GM12891 (cell line): ENCODE measurements at regions not wholly inside any gene's neighbourhood (a gene's known extent, or its start where the extent isn't known, plus 50 kb on each side); places are given as distances from the start of the nearest gene placed in this dataset.

Experiments used
- DNase-seq: peaks from one replicate; pipeline ENCODE4 v3.0.0; 2011; ENCODE audit warnings: low spot score; ENCODE audit not compliant: insufficient read length
- FAIRE-seq: peaks from 2 replicates; lab custom pipeline; 2011; peaks lifted over from hg19 to GRCh38; lab: Jason Lieb, UNC
- PAX5 ChIP-seq: IDR thresholded peaks from 2 replicates; pipeline ENCODE4 v1.6.1; 2011; ENCODE audit warnings: low read length, moderate library complexity, mild to moderate bottlenecking; ENCODE audit not compliant: insufficient read depth, severe bottlenecking
- POLR2A ChIP-seq: IDR thresholded peaks from 2 replicates; pipeline ENCODE4 v1.6.1; 2011; ENCODE audit warnings: low read depth, low read length, control low read depth
- POLR2AphosphoS5 ChIP-seq: IDR thresholded peaks from 2 replicates; pipeline ENCODE4 v1.6.1; 2011; ENCODE audit warnings: low read depth, low read length, control low read depth
- POU2F2 ChIP-seq: IDR thresholded peaks from 2 replicates; pipeline ENCODE4 v1.6.1; 2011; ENCODE audit warnings: low read depth, mild to moderate bottlenecking, control low read depth, low read length, moderate library complexity
- SPI1 ChIP-seq: IDR thresholded peaks from 2 replicates; pipeline ENCODE4 v1.6.1; 2011; ENCODE audit warnings: low read depth, low read length, control low read depth
- TAF1 ChIP-seq: IDR thresholded peaks from 2 replicates; pipeline ENCODE4 v1.6.1; 2011; ENCODE audit warnings: low read depth, low read length, control low read depth

DNA sequence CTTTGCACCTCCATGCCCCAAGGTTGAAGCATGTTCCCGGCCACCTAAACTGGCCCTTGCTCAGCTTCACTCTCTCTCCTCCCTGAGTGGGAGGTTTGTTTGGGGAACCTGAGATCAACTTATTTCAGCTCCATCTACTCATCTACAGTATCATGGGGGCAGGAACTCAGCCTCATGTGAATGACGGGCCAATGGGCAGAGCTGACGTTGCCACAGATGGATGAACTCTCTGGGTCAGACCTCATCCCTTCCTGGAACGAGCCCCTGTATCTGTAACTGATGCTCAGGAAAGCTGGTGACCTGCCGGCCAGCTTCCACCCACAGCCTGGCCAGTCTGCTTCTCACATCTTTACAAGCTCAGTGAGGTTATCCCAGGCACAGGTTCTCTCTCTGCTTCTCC lies 369.6 kb downstream of the IRX2 start:
- DNase-seq (no peak), FAIRE-seq (no peak)
- no peak for TF ChIP-seq TAF1
- TF ChIP-seq POU2F2 = no peak
- no peak for TF ChIP-seq SPI1
- TF ChIP-seq PAX5 = no peak

DNA sequence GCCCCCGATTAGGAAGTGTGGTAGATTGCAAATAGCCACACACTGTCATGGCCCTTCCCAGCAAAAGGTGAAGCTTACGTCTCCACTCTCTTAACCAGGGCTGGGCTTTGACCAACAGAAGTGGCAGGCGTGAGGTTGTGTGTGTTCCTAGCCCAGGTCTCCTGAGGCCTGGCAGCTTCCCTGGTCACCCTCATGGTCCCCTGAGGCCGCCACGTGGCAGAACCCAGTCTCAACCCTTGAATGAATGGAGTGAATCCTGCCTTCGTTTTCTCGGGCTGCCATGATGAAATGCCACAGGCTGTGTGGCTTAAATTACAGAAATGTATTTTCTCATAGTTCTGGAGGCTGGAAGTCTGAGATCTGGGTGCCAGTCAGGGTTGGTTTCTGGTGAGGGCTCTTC lies 370.4 kb downstream of the IRX2 start:
- DNase-seq (no peak), FAIRE-seq (no peak)
- TF ChIP-seq POU2F2 = no peak

DNA sequence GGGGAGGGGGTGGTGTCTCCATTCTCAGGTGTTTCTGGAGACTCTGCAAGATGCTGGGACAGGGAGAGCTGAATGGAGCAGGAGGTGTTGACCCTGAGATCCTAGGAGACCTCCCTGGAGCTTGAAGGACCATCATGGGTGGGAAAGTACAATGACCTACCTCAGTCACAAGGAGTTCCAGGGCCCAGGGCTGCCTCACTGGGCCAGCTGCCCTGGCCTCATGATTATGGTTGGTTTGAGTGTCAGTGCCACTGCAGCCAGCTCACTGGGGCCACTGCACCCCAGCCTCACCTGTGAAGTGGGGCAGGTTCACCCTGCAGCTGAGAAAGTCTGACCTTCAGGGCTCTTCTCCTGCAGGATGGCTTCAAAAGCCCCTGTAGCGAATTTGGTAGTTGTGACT lies 372.5 kb downstream of the IRX2 start:
- TF ChIP-seq TAF1 (no peak), POU2F2 (no peak), SPI1 (no peak), POLR2AphosphoS5 (no peak), POLR2A (no peak), PAX5 (no peak)
- DNase-seq = no peak
- no peak for FAIRE-seq

DNA sequence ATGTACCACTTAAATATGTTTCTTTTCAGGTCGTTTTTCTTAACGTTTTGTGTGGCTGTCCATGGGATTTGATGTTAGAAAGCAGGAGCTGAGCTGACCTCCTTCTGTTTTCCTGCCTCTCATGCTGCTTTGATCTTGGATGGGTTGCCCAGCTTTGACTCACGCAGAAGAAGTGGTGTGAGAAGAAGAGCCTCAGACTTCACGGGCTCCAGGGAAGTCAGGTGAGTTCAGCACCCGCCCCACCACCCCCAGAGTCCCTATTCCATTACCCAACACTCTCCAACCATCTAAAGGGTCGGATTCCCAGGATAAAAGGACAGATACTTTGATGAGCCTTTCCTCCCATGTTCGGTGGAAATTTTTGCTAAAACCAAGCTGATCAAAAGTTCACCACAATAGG lies 373.4 kb downstream of the IRX2 start:
- FAIRE-seq = no peak
- TF ChIP-seq SPI1 (no peak), PAX5 (no peak), TAF1 (no peak), POLR2A (no peak), POLR2AphosphoS5 (no peak), POU2F2 (no peak)
- no peak for DNase-seq

DNA sequence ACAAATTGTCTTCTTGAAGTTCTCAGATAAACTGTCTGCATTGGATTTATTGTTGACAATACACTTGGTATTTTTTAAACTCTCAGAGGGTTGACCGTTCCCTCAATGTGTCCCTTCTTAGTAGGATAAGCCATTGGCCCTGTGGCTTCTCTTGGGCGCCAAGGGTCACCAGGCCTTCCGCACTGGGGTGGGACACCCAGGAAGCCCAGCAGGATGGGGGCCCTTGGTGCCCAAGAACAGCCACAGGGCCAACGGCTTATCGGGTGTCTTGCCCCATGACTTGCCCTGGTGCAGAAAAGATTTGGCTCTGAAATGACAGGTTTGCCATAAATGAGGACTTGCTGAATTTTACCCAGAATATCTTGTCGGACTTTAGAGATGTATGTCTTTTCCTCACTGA lies 375.0 kb downstream of the IRX2 start:
- no peak for TF ChIP-seq POLR2AphosphoS5
- TF ChIP-seq TAF1 = no peak
- no peak for TF ChIP-seq POU2F2
- no peak for TF ChIP-seq POLR2A
- TF ChIP-seq SPI1 = no peak
- no peak for TF ChIP-seq PAX5
- no peak for DNase-seq
- no peak for FAIRE-seq

DNA sequence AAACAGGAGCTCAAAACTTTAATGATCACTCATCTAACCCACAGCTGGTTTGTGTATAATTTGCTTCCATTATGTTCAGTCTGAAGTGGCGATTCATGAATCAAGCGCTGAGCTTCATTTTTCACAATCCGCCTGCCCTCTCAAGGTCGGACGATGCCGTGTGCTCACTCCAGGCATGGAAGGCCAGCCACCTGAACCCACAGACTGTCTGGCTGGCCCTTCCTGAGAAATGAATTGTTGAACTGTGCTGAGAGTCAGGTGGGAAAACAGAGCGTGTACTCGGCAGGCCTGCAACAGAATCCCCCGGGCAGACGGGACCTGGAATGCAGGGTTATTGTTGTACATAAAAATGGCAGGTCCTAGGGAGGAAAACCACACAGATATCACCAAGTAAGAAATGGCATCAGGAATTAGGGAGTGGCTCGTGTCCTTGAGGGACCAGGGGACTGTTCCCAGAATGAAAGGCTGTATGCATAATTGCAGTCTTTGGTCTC lies 375.7 kb downstream of the IRX2 start:
- no peak for TF ChIP-seq TAF1
- no peak for TF ChIP-seq SPI1
- no peak for TF ChIP-seq PAX5
- TF ChIP-seq POLR2AphosphoS5 = no peak
- no peak for TF ChIP-seq POLR2A
- no peak for TF ChIP-seq POU2F2
- DNase-seq = no peak
- no peak for FAIRE-seq

DNA sequence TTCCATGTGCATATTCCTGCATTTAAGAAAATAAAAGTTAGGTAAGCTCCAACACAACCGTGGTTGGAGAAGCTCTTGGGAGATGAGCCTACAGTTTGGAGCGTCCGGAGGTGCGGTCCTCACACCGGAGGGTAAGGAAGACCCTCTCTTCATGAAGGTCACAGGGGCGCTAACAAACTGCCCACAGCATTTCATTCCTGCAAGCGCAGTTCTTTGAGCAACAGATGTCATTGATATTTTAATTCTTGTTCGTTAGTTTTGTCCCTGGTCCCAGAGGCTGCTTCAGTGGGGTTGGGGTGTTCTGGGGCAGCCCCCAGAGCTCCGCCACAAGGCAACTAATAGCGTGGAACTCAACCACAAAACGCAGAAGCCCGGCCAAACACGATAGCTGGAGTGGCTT lies 376.2 kb downstream of the IRX2 start:
- no peak for DNase-seq
- no peak for TF ChIP-seq POU2F2
- no peak for TF ChIP-seq POLR2AphosphoS5
- no peak for TF ChIP-seq SPI1
- TF ChIP-seq TAF1 = no peak
- TF ChIP-seq POLR2A = no peak
- no peak for TF ChIP-seq PAX5
- no peak for FAIRE-seq

DNA sequence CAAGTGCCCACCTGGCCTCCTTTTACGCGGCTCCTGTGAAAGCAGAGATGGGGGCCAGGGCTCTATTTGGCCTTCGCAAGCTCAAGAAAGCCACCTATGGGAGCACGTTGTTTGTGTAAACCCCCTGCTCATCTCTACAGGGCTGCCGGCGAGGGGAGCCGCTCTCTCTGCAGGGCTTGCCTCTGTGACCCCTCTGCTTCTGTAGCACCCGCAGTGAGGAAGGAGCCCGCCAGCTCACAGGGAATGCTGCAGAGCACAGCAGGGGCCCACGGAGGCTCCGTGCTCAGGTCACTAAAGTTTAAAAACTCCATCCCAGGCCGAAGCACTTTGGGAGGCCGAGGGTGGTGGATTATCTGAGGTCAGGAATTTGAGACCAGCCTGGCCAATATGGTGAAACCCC lies 376.8 kb downstream of the IRX2 start:
- DNase-seq = no peak
- FAIRE-seq = no peak
- TF ChIP-seq POU2F2 = no peak
- no peak for TF ChIP-seq PAX5
- no peak for TF ChIP-seq POLR2AphosphoS5
- TF ChIP-seq SPI1 = no peak

DNA sequence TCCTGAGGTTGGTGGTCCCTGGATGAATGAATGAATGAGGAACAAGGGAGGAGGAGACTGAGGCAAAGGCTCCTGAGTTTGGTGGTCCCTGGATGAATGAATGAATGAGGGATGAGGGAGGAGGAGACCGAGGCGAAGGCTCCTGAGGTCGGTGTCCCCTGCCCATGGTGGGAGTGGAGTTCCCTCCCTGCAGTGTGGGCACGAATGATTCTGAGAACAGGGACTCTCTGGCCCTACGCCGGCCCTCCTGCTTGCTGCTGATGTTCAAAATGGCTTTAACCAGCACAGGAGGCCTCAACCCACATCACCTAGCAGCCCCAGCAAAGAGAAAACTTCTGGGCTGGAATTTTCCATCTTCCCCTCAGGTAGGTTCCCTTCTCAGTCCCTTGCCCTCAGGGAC lies 377.8 kb downstream of the IRX2 start:
- FAIRE-seq = no peak
- TF ChIP-seq SPI1 (no peak), TAF1 (no peak), POU2F2 (no peak), PAX5 (no peak), POLR2AphosphoS5 (no peak), POLR2A (no peak)
- no peak for DNase-seq

DNA sequence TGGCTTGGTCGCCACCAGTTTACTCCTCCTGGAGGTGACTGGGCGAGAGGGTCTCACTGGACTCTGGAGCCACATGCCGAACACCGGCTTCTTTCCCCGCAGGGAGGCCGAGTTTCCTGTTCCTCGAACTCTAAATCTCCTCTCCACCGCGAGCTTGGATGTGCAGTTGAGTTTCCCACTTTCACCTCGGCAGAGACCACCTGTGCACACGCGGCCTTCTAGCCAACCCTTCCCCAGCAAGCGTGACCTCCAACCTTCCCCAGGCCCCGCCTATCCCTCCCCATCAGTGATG lies 380.1 kb downstream of the IRX2 start:
- TF ChIP-seq POLR2AphosphoS5 (no peak), POU2F2 (no peak), TAF1 (no peak), SPI1 (no peak), POLR2A (no peak)

More for the DNA sequence above, 380.1 kb downstream of the IRX2 start:
- FAIRE-seq (no peak), DNase-seq (no peak)
